ENCODE measurements at regions not wholly inside any gene's neighbourhood (a gene's known extent, or its start where the extent isn't known, plus 50 kb on each side); places are given as distances from the start of the nearest gene placed in this dataset.

DNA sequence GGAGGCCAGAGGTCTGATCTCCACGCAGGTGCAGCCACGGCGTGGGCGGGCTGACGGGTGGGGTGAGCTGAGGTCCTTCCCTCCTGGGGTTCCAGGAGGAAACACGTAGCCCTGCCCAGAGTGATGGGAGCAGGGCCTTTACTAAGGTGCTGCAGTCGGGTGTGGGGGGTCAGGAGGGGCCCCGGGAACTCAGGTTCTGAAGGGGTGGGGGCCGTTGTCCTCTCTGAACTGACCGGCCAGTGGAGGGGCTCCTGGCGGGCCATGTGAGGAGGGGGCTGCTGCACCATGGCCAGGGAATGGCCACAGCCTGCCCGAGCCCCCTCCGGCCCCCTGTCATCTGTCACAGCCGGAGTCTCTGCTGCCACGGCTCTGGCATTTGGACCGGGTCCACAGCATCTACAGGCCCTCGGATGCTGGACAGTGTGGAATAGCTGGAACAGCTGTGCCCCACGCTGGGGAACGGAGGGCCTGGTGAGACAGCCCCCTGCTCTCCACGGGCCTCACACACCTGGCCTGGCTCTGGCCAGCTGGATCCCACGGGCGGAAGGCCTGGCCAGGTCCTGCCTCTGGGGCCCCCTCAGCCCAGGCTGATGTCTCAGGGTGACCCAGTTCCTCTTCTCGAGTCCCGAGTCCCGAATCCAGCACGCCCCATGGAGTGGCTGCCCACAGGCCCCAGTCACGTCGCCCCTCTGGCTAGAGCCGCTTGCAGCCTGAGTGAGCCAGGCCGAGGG, 145.6 kb upstream of the GPC1 start:
- H3K27ac ChIP-seq: no peak overlapping the region
- no peaks in the 10 kb centered on the region for H3K27me3 ChIP-seq
- no peaks in the 10 kb centered on the region for H3K36me3 ChIP-seq
- no peak overlapping the region for H3K4me3 ChIP-seq
- no peaks in the 10 kb centered on the region for H3K4me1 ChIP-seq
- no peaks in the 10 kb centered on the region for H3K9me3 ChIP-seq
- intact Hi-C loops (cut with DNase I): no loop called here
- TF ChIP-seq POLR2A (IDR thresholded peaks at IDR 0.05) (no peak), CTCF (IDR thresholded peaks at IDR 0.05) (no peak), POLR2AphosphoS5 (IDR thresholded peaks at IDR 0.05; ENCODE audit: insufficient read depth in 1 of 2, low read depth in 1 of 2) (no peak)
- peak in 1 of 2 donors; percentile 94 for DNase-seq (ENCODE audit: extremely low spot score in 2 of 2)

GRCh38 chr2:240290432-240291336, 144.8 kb upstream of the GPC1 start:
- Histone ChIP-seq H3K4me3 (no peak overlapping the region), H3K36me3 (no peaks in the 10 kb centered on the region), H3K27me3 (no peaks in the 10 kb centered on the region), H3K9me3 (no peaks in the 10 kb centered on the region), H3K4me1 (no peaks in the 10 kb centered on the region), H3K27ac (no peak overlapping the region)
- TF ChIP-seq CTCF (IDR thresholded peaks at IDR 0.05): no peak
- TF ChIP-seq POLR2AphosphoS5 (IDR thresholded peaks at IDR 0.05; ENCODE audit: insufficient read depth in 1 of 2, low read depth in 1 of 2): no peak
- TF ChIP-seq POLR2A (IDR thresholded peaks at IDR 0.05): no peak
- intact Hi-C loops (cut with DNase I): no loop called here
- DNase-seq (ENCODE audit: extremely low spot score in 2 of 2): peak in 1 of 2 donors; percentile 87

GRCh38 chr2:240291337-240292034, 144.0 kb upstream of the GPC1 start:
- Histone ChIP-seq H3K36me3 (no peaks in the 10 kb centered on the region), H3K27me3 (no peaks in the 10 kb centered on the region), H3K27ac (no peak overlapping the region), H3K4me3 (no peak overlapping the region), H3K4me1 (no peaks in the 10 kb centered on the region), H3K9me3 (no peaks in the 10 kb centered on the region)
- peak in 1 of 2 donors; percentile 70 for DNase-seq (ENCODE audit: extremely low spot score in 2 of 2)
- no peak for TF ChIP-seq POLR2A (IDR thresholded peaks at IDR 0.05)
- no peak for TF ChIP-seq POLR2AphosphoS5 (IDR thresholded peaks at IDR 0.05; ENCODE audit: insufficient read depth in 1 of 2, low read depth in 1 of 2)
- TF ChIP-seq CTCF (IDR thresholded peaks at IDR 0.05): no peak
- intact Hi-C loops (cut with DNase I): no loop called here

DNA sequence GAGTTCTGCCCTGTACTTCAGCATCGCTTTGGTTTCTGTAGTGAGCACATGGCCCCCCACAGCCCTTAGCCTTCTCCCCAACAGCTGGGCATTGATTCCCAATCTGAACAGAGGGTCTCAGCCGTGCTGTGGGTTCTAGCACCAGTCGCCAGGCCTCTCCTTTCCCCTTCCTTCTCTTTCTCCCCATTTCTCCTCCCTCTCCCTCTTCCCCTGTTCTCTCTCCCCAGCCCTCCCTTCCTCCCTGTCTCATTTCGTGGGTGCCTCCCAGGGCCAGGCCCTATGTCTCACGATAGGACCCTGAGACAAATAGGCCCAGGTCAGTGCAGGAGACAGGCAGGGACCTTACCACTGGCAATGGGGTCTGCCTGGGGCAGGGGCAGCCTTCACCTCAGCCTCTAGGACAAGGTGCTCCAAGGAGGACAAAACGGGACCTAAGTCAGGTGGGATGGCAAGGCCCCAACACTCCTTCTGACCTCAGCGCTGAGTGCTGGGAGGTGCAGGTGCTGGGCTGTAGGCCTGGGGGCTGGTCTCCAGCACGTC, 143.4 kb upstream of the GPC1 start:
- H3K4me1 ChIP-seq: no peaks in the 10 kb centered on the region
- peak in 1 of 2 donors; percentile 94 for DNase-seq (ENCODE audit: extremely low spot score in 2 of 2)
- no peaks in the 10 kb centered on the region for H3K9me3 ChIP-seq
- no peak overlapping the region for H3K4me3 ChIP-seq
- no peak overlapping the region for H3K27ac ChIP-seq
- no peak for TF ChIP-seq CTCF (IDR thresholded peaks at IDR 0.05)
- TF ChIP-seq POLR2AphosphoS5 (IDR thresholded peaks at IDR 0.05; ENCODE audit: insufficient read depth in 1 of 2, low read depth in 1 of 2): no peak
- no peak for TF ChIP-seq POLR2A (IDR thresholded peaks at IDR 0.05)
- H3K27me3 ChIP-seq: no peaks in the 10 kb centered on the region
- intact Hi-C loops (cut with DNase I): no loop called here
- H3K36me3 ChIP-seq: no peaks in the 10 kb centered on the region
